ENCODE measurements at regions not wholly inside any gene's neighbourhood (a gene's known extent, or its start where the extent isn't known, plus 50 kb on each side); places are given as distances from the start of the nearest gene placed in this dataset.
A peak's percentile ranks its signal among the peaks of the same experiment; 100 is the strongest.

- no peak for DNase-seq
These were observed 941.8 kb downstream of the BRD1 start for GRCh38 chr22:48885919-48886305.

- no peak for DNase-seq
These were observed 942.3 kb downstream of the BRD1 start for GRCh38 chr22:48885271-48885918.

- no peak for DNase-seq
These were observed 942.9 kb downstream of the BRD1 start for GRCh38 chr22:48884786-48885185.

GRCh38 chr22:48884324-48884723 is 943.3 kb downstream of the BRD1 start:
- no peak for DNase-seq

- no peak for DNase-seq
These were observed 944.3 kb downstream of the BRD1 start for GRCh38 chr22:48883211-48883960.

GRCh38 chr22:48882636-48883200 is 945.0 kb downstream of the BRD1 start:
- no peak for DNase-seq

GRCh38 chr22:48881326-48881980 is 946.2 kb downstream of the BRD1 start:
- no peak for DNase-seq

GRCh38 chr22:48880749-48881148 is 946.9 kb downstream of the BRD1 start:
- no peak for DNase-seq

- DNase-seq = no peak
These were observed 950.7 kb downstream of the BRD1 start for GRCh38 chr22:48876951-48877350.

GRCh38 chr22:48874956-48875355 is 952.7 kb downstream of the BRD1 start:
- DNase-seq = no peak

- DNase-seq = no peak
These were observed 954.5 kb downstream of the BRD1 start for GRCh38 chr22:48873191-48873520.

GRCh38 chr22:48872271-48873190 is 955.1 kb downstream of the BRD1 start:
- DNase-seq = no peak

- no peak for DNase-seq
These were observed 956.4 kb downstream of the BRD1 start for GRCh38 chr22:48871176-48871840.

- DNase-seq = no peak
These were observed 957.2 kb downstream of the BRD1 start for GRCh38 chr22:48870436-48870835.

GRCh38 chr22:48869788-48870187 is 957.9 kb downstream of the BRD1 start:
- no peak for DNase-seq

GRCh38 chr22:48869161-48869560 is 958.5 kb downstream of the BRD1 start:
- no peak for DNase-seq

GRCh38 chr22:48868554-48868953 is 959.1 kb downstream of the BRD1 start:
- no peak for DNase-seq

GRCh38 chr22:48867891-48868290 is 959.8 kb downstream of the BRD1 start:
- DNase-seq = no peak

GRCh38 chr22:48866906-48867681 is 960.6 kb downstream of the BRD1 start:
- DNase-seq = peak in 1 of 56 donors; percentile 14

GRCh38 chr22:48864748-48865147 is 962.9 kb downstream of the BRD1 start:
- DNase-seq = no peak

All from amygdala (tissue), 56 donors.